ENCODE measurements at regions not wholly inside any gene's neighbourhood (a gene's known extent, or its start where the extent isn't known, plus 50 kb on each side); places are given as distances from the start of the nearest gene placed in this dataset.

GRCh38 chr1:118322331-118322730 lies 137.3 kb upstream of the SPAG17 start:
- no peak for TF ChIP-seq POLR2AphosphoS5 (IDR thresholded peaks at IDR 0.05; ENCODE audit: low read depth, low read length)
- TF ChIP-seq POLR2A (IDR thresholded peaks at IDR 0.05; ENCODE audit: low read depth, low read length), result no peak
- no peak for TF ChIP-seq SPI1 (IDR thresholded peaks at IDR 0.05; ENCODE audit: low read depth, low read length)

All from GM12891 (cell line).